Stimulated activated naive CD8-positive, alpha-beta T cell treated with anti-CD3 and anti-CD28 coated beads, Interleukin-15, Interleukin-2, amounts not matched to agents 100 U/mL and 50 U/mL, for 24 hours (primary cell): ENCODE measurements at regions not wholly inside any gene's neighbourhood (a gene's known extent, or its start where the extent isn't known, plus 50 kb on each side); places are given as distances from the start of the nearest gene placed in this dataset.
"Not testable (repeated sequence)": the region's sequence is repeated elsewhere in the genome, so short reads cannot be mapped to it uniquely, and the experiment has no call there.

Experiments used
- ATAC-seq: fragments of 150-1000 bp; cut with Tn5 transposase; one replicate; pipeline ENCODE4 v1.10.0; 2021
- DNase-seq: peaks from one replicate; pipeline ENCODE4 v3.0.0; 2021

DNA sequence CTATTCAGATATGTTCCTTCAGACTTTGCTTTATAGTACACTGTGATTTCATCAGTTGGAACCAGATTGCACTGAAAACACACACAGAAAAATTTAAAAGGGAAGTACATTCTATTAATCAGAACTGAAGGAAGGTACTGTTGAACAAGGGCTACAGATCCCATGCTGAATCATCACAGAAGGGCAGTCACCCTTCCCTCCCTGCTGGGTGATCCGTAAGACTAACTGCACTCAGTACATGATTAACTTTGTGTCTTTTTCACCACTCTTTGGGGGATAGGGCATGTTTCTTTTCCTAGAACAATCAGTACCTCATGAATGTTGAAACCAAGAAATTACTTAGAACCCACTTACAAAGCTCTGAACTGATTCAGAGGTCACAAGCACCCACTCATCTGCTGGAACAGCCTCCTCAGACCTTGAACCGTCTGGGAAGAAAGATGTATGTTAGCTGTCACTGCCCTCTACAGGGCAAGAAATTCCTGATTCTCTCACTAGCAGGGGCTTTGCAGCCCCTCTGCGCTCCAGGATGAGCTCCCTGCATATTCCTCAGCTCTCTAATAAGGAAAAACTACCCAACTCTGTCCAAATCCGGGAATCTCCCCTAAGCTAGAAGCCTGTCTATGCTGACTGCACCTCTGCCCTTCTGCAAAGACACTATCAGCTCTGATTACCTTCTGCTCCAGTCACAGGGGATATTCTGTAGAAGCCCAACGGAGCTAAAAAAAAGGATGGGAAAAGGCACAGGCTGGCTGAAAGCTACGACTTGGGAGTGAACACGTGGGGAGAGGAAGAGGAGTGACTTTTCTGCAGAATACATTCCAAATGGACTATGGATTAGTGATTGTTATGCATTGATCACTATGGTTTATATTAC lies 51.0 kb downstream of the IARS1 start:
- ATAC-seq (no peak), DNase-seq (no peak)

DNA sequence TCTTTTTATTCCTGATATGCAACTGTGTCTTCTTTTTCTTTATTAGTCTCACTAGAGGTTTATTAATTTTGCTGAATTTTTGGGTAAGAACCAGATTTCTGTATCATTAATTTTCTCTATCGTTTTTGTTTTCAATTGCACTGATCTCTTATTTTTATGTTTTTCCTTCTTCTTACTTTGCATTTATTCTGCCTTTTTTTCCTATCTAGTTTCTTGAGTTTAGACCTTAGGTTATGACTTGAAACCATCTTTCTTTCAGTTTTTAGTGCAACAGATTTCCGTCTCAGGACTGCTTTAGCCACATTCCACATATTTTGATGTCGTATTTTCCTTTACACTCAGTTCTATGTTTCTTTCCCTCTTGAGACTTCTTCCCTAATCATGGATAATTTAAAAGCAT lies 56.6 kb downstream of the IARS1 start:
- DNase-seq: no peak
- no peak for ATAC-seq

DNA sequence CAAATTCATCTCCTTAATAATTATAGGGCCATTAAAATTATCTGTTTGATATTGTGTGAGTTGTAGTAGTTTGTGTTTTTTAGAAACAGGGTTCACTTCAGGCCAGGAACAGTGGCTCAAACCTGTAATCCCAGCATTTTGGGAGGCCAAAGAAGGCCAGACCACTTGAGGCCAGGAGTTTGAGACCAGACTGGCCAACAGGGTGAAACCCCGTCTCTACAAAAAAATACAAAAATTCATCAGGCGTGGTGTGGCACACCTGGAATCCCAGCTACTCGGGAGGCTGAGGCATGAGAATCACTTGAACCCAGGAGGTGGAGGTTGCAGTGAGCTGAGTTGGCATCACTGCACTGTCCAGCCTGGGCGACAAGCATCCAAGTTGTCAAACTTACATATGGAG lies 57.0 kb downstream of the IARS1 start:
- DNase-seq: no peak
- ATAC-seq: no peak

DNA sequence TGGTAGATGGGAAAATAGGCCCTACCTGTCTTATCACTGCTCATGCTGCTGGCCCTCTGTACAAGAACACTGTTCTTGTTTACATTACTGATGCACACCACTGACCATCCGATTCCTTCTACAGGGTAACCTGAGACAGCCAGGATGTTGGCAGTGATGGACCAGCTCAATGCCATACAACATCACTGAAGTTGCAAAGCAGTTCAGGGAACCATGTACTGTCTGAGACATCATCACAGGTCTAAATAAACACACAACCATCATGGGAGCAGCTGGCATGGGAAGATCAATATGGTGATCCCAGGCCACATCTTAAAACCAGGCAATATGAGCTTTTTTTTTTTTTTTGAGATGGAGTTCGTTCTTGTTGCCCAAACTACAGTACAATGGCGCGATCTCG lies 59.0 kb downstream of the IARS1 start:
- ATAC-seq (no peak), DNase-seq (no peak)

DNA sequence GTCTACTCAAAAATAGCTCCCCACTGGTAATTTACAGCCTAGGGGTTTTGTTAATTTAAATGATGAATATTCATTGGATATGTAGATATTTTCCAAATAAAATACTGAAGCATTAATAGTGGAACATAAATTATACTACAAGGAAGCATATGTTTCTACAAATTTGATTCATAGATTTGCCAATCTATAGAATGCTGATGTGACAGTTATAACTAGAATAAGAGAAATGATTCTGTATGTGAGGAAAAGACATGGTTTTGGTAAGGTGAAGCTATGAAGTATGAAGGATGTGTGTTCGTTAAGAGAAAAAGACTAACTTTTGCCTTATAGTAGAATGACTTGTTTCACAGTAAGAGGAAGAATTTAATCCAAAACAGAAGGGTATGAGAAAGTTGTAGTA lies 61.3 kb downstream of the IARS1 start:
- DNase-seq: no peak
- no peak for ATAC-seq

DNA sequence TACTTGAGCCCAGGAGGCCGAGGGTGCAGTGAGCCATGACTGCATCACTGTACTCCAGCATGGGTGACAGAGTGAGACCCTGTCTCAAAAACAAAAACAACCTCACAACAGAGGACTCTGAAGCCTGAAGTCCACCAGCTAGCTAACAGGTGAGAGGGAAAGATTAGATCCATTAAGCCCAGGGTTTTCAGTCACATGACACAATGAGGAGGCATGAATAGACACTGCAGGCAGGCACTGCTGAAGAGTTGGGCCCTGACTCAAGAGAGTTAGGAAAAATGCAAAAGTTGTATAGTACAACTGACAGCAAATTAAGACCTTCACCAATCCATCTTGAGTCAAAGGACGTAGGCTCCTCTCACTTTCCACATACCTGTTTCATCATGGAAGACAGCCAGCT lies 64.9 kb downstream of the IARS1 start:
- ATAC-seq (no peak), DNase-seq (no peak)

DNA sequence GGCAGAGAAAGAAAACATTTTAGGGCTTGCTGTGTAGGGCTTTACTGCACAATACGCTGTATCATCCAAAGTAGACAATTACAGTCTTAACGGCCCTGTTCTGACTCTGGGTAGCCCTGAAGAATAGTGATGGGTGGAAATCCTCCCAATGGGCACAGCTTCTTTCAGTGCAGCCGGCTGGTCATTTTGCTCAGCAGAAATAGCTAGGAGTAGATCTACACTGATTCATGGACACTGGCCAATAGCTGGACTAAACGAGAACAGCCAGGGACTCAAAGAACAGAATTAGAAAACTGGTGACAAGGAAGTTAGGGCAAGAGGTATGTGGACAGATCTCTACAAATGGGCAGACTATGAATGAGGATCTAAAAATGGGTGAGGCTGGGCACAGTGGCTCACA lies 69.3 kb downstream of the IARS1 start:
- DNase-seq: no peak
- ATAC-seq: no peak

DNA sequence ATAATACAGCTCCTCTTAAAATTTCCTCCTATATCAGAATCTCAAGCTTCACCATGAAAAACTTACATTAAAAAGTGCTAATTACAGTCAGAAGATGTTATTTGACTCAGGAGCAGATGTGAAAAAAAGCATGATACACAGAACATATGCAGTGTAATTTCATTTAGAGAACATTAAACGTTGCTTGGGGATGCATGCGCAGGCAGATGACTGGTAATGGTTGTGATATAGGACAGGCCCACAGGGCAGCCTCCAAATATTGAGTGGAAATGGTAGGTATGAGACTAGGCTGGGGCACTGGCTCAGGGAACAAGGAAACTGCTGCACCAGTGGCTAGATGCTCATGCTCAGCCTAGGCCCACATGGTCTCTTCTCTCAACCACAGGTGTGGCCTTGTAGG lies 69.7 kb downstream of the IARS1 start:
- no peak for ATAC-seq
- DNase-seq: no peak

DNA sequence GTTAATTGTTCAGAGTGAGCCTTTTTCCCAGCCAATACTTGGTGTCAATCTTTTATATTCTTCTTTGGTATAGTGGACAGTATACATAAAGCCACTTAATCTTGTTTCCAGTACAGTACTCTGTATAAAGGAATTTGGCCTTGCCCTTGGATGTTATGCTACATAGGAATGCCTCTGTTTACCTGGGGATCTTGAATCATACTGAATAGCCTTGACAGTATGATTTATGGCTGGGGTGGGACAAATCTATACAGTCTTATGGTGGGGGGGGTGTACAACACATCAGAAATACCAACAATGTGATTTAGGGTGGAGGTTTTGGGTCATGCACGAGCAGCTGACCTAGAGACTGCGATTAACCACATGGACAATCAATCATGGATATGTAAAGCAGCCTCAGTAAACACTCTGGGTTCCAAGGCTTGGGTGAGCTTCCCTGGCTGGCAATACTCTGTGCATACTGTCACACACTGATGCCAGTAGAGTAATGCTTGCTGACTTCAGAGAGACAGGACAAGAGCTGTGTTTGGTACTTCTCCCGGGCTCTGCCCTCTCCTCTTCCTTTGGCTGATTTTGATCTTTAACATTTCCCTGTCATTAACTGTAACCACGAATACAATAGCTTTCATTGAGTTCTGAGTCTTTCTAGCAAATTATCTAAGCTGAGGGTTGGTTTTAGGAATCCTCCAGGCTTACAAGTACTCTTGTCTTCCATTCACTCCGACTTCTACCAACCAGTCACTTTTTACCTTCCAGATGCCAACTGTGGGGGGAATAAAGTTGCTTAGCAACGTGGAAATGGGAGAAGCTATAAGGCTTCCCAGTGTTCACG lies 84.6 kb downstream of the IARS1 start:
- DNase-seq: no peak
- no peak for ATAC-seq

DNA sequence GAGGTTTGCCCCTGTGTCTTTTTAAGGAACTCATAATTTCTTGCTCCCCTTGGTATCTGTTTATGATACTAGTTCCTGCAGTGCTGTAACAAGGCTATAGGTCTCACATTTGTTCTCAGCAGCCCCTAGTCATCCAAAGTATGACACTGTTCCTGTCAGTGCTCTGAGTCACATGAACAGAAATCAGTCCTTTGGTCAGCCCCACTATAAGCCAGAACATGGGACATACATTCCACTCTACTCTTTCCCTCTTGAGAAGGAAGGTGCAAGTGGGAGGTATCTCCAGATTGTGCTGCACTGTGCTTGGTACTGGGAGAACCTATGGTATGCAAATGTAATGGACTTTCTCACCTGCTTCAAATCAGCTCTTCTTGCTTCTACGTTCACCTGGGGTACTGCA lies 87.0 kb downstream of the IARS1 start:
- no peak for DNase-seq
- ATAC-seq: peak; percentile 68

DNA sequence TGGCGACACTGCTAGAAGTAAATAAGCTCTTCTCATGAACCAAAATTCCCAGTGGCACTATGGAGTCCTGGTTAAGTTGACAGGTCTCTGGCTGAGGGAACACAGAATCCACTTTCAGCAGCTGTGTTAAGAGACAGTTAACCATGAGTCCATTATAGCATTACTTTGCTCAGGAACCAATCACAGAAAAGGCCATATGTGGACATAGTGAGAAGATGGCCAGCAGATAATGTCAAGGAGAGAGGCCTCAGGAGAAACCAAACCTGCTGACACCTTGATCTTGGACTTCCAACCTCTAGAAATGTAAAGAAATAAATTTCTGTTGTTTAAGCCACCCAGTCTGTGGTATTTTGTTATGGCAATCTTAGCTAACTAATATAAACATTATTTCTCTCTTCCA lies 88.7 kb upstream of the SPTLC1 start:
- ATAC-seq, DNase-seq: not testable (repeated sequence)

DNA sequence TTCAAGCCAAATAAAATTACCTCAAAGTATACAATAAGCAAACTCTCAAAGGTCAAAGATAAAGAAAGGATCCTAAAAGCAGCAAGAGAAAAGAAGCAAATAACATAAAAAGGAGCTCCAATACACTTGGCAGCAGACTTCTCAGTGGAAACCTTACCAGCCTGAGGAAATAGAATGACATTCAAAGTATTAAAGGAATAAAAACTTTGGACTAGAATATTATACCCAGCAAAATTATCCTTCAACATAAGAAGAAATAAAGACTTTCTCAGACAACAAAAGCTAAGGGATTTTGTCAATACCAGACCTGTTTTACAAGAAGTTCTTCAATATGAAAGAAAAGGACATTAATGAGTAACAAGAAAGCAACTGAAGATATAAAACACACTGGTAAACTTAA lies 83.0 kb upstream of the SPTLC1 start:
- DNase-seq, ATAC-seq: not testable (repeated sequence)

DNA sequence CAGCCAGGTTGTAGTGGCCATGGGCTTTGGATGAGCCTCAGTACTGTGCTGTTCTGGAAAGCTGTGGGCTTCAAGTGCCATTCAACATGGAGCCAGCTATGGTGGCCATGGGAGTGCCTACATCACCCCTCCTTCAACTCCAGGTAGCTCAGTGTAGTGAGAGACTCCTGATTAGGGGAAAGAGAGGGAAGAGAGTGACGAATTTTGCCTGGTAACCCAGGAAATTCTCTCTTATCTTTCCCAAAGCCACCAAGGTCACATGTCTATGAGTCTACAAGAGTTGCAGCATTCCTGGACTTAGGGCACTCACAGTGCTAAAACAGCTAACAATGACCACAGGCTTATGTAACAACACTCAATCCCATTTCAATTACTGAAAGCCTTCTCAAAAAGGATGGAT lies 81.7 kb upstream of the SPTLC1 start:
- no peak for ATAC-seq
- no peak for DNase-seq

DNA sequence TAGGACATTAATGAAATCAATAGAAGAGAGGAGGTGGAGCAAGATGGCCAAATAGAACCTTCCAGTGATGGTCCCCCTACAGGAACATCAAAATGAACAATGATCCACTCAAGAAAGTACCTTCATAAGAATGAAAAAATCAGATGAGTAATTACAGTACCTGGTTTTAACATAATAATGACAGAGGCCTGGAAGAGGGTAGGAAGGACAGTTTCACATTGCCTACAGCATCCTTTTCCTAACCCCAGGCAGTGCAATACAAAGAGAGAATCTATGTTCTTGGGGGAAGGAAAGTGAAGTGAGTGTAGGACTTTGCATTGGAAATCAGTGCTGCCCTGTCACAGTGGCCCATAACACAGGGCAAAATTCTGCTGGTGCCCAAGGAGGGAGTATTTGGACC lies 81.2 kb upstream of the SPTLC1 start:
- ATAC-seq (no peak), DNase-seq (no peak)

DNA sequence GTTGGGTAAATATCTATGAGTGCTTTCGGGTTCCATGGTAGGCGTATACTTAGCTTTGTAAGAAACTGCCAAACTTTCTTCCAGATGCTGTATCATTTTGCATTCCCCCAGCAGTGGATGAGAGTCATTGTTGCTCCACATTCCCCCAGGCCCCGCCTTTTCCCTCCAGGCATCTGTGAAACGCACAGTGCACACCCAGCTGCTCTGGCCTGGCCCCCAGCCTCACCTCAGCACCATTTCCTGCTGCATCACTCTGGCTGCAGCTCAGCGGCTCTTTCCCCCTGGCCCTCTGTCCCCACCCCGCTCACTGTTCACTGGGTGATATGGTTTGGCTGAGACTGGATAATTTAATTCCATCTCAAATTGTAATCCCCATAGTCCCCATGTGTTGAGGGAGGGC lies 76.6 kb upstream of the SPTLC1 start:
- DNase-seq: no peak
- ATAC-seq: no peak

DNA sequence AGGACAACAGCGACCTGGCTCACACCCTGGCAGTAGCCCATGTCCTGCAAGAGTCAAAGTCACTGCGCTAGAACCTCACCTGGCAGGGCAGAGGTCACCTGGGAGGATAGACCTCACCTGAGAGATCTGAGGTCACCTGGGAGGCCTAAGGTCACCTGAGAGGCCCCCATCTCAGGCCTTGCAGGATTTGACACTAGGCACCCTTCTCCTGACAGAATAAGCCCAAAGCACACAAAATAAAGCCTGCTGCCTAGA lies 75.2 kb upstream of the SPTLC1 start:
- no peak for DNase-seq

DNA sequence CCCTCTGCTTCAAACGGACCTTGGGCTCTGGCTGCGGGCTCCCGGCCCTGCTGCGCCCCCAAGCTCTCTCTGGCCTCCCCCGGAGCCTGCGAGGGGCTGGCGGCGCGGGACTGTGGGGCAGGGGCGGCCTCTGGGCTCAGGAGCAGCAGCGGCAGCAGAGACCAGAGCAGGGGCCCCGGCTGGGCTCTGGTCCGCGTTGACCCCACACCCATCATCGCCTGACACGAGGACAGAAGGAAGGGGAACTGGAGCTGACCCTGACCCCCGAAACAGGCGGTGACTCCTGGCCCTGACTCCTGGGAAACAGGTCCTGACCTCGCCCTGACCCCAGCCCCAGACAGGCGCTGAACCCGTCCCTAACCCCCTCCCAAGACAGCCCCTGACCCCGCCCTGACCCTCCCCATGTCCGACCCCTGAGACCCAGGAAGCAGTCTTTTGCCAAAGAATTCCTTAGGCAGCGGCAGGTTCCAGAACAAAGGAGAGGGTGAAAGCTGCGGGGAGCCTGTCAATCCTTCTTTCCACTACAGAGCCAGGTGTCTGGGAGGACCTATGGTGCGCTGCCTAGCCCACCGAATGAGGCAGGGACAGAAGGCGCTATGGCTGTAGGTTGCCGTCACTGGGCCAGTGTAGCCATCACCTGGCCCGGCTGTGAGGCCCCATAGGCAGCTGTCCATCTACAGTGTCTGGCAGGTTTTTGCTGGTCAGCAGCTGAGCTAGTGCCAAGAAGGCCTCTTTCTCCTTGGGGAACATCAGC lies 74.7 kb upstream of the SPTLC1 start:
- DNase-seq: no peak
- ATAC-seq: no peak

More for the DNA sequence above, 75.2 kb upstream of the SPTLC1 start:
- no peak for ATAC-seq

DNA sequence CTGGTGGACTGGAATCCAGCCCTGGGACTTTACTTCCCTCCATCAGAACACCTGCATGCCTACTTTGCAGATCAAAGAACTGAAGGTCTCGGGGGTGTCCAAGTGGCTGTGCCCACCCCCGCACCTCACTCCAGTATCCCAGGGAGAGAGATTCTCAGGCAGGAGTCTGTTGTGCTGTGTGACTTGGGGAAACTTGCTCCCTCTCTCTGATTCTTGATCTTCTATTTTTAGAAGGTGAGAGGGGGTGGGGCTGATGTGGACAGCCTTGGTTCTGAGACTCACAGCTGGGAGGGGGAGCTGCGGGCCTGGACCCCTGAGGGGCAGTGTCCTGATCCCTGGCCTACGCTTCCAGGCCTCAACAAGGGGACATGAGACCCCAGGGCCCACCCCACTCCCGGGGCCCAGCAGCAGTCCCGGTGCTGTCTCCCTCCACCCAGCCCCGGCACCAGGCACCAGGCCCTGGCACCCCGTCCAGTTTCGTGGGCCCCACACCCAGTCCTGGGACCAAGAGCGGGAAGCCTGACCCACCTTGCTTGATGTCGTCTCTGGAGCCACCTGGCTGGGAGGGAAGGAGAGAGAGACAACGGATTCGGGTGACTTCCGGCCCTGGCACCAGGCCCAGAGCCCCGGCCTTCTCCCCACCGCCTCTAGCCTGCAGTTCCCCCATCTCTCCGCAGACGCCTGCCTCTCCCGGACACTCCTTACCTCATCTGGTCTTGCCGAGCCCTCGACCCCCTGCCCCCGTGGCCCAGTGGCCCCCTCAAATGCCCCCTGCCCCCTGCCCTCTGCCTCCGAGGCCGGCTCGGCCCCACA lies 74.0 kb upstream of the SPTLC1 start:
- no peak for DNase-seq
- no peak for ATAC-seq

DNA sequence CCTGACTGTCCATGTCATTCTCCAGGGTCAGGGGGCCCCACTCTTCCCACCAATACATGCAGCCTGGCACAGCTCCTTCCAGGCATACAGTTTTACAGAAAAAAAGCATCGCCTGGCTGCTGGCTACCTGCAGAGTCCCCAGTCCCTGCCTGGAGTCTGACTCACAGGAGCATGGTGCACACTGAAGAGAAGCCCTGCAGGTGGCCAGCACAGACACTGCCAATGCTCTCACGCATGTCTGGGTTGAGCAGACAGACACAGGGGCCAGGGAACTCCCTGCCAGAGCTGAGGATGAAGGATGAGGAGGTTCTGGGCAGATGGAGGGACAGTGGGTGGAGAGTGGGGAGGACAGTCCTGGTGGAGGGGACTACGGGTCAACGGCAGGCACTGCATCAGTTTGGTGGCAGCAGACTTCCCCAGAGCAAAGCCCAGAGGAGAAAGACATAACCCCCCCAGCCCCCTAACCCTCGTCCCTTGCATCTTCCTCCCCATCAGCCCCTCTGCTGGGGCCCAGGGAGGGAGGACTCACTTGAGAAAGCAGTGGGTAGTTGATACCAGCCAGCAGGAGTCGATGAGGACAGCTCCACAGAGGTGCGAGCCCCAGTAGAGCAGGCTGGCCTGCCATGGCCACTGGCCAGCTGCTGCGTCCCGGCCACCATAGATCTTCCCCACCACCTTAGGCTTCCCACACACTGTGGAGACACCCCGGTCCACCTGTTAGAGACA lies 72.9 kb upstream of the SPTLC1 start:
- DNase-seq: no peak

DNA sequence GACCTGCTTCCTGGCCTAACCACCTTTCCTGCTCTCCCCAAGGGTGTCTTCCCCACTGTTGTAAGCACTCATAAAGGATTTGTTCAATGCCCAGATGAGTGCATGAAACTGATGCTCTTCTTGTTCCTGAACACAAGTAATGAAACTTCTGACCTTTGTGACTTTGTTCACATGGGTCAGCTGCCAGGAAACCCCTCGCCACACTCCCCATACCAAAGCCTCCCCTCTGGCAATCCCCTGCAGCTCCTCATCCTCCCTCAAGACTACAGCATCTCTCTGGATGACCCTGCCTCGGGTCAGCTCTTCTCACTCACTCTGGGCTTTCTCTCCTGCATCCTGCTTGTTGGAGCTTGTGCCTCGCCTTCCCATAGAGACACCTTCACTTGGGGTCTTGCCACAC lies 72.2 kb upstream of the SPTLC1 start:
- no peak for ATAC-seq
- no peak for DNase-seq

More for the DNA sequence above, 72.9 kb upstream of the SPTLC1 start:
- no peak for ATAC-seq

DNA sequence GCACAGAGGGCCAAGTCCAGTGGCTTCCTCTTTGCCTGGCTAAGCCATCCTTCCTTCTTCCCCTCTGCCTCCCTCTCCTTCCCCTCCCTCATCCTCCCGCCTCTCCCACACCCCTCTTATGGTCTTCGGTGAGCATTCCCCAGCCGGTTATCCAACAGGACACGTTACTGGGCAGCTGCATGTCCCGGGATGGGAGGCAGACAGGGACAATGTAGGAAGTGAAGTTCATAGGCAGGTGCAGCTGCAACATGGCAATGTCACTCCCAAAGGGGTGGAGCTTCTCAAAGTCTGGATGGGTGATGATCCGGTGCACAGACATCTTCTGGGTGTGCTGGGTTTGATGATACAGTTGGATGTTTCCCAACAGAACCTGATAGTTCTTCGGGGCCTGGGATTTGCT lies 71.4 kb upstream of the SPTLC1 start:
- ATAC-seq: no peak
- no peak for DNase-seq

DNA sequence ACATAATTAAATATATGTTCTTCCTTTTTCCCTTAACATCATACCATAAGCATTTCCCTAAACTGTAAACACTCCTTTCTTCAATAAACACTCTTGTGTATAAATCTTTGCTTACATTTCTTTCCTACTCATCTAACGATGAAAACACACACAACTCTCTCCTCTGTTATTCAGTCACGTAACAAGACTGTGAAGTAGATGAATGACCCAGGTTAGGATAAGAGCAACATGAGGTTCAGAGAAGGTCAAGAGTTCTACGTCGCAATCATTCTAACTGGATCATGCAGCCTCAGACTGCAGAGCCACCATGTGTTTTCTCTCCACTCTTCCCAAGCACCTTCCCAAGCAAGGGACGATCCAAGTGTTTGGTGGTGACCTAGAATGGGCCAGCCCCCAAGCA lies 70.5 kb upstream of the SPTLC1 start:
- DNase-seq (no peak), ATAC-seq (no peak)
